ENCODE measurements at regions not wholly inside any gene's neighbourhood (a gene's known extent, or its start where the extent isn't known, plus 50 kb on each side); places are given as distances from the start of the nearest gene placed in this dataset.

DNA sequence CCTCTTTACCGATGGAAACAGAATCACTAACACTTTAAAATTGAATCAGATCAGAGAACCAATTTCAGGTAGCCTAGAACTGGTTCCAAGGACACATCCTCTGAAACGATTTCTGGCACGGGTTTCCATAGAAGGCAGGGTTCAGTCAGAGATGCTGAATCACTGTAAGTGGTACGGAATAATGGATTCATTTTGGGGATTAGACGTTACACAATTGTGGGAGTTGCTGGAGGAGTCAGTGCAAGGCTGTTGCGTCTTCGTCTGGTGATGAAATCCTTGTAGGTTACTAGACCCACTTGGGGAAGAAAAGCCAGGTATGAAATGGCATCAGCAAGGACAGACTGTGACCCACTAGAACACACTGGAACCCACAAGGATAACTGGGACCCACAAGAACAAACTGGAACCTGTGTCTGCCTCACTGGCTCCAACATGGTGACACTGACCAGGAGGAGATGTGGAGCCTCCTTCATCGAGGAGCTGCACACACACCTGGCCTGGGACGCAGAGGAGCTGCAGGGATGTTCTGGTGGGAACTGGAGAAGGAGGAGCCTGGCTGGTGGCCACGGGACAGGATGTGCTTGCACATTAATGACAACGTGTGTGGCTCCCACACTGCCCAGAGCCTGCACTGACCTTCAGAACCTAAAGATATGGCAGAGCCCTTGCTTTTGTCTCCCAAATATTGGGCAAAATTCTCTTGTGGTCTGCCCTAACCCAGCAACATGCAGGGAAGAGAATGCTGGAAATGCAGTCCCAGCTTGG, 105.1 kb downstream of the TRAPPC11 start:
- peak in 1 of 2 experiments; percentile 4 for DNase-seq

DNA sequence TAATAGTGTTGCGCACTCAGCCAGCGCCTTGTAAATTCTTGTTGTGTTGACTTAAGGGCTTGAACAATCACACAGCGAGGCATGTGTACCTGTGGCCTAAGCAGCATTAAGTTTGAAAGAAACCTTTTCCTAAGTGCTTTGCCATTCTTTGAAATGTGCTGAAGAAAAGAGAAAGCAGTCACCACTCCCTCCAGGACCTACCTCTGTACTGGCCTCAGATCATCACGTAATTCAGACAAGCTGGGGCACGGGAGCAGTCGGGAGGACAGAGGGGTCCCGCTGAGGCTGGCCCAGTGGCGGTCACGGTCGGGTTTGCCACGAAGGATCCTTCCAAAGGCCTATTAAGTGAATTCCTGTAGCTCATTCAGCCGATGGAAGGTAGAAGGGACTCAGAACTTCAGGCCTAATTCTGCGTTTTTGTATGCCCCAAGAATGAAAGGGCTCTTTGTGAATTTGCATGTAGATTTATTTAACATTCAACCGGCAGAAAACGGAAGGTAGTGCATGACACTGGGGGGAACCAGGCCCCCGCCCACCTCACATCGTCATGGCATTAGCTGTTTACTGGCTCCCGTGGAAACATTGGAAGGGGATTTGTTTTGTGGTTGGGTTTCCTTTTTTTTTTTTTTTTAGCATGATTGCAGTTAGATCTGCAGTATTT, 106.3 kb downstream of the TRAPPC11 start:
- peak; percentile 71 to 75 for DNase-seq

- DNase-seq = no peak
These were observed 107.0 kb downstream of the TRAPPC11 start for GRCh38 chr4:183766140-183766539.

GRCh38 chr4:183770906-183771305, 111.8 kb downstream of the TRAPPC11 start:
- DNase-seq = no peak

DNA sequence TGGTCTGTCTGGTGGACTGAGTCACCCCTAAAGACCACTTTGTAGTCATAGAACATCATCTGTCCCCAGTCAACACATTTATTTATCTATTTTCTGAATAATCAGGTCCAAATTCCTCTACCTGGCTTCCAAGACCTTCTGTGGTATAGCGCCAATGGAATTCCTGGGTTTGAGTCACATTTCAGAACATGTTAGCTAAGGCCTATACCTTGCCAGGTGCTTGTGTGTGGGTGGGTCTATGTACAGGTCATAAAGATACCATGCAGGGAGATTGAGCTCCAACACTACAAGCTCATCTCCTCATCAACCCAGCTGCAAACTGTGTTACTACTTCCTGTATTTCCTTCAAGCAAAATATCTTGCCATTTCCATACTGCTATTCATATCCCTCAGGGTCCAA, 113.3 kb downstream of the TRAPPC11 start:
- DNase-seq = no peak

- DNase-seq = no peak
These were observed 114.7 kb downstream of the TRAPPC11 start for GRCh38 chr4:183773790-183774189.

- DNase-seq = no peak
These were observed 121.8 kb upstream of the STOX2 start for GRCh38 chr4:183783306-183783705.

DNA sequence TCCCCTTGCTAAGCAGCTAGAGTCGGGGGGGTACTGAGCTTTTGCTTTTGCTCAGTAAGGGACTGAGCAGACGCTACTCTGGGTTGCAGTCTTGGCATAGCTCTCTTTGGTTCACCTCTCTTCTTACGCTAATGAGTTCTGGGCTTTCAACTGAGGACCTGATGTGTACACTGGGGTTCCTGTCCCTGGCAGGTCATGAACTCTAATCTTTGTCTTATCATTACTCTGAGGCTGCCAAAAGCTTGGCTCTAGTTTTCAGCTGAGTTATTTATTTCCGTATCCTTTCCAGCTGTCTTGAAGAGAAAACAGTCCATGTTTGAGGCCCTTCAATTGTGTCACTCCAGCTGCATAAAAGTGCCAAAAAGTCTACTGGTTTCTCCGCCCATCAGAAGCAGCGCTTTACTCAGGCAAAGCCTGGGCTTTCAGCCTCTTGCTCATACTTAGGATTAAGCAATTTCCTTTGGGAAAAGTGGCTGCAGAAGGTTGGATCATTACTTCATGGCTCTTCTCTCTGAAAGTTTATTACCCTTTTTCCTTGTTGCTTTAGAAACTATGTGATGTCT, 121.0 kb upstream of the STOX2 start:
- DNase-seq = no peak

DNA sequence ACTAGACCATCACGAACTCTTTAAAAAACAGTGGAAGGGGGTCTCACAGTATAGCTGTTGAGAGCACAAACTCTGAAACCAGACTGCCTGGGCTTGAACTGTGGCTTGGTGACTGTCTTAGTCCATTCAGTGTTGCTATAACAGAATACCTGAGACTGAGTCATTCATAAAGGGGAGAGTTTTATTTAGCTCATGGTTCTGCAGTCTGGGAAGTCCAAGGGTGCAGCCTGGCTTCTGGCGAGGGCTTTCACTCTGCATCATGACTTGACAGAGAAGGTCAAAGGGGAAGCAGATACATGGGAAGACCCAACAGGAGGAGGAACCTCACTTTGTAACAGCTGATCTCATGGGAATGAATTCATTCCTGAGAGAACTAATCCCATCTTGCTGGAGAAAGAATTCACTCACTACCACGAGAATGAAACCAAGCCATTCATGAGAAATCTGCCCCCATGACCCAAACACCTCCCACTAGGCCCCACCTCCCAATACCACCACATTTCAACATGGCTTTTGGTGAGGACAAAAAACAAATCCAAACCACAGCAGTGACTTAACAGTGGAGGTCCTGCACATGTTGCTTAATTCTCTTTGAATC, 116.7 kb upstream of the STOX2 start:
- no peak for DNase-seq

DNA sequence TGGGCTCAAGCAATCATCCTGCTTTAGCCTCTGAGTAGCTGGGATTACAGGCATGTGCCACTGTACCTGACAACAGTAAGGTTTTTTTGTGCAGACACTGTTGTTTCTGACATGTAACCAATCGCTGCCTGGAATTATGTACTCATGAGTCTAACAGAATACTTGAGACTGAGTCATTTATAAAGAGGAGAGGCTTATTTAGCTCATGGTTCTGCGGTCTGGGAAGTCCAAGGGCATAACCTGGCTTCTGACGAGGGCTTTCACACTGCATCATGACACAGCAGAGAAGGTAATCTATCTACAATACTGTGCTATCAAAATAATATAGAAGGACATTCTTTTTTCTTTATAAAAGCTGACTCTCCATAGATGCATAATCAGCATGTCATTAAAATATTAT, 115.5 kb upstream of the STOX2 start:
- DNase-seq = no peak

- DNase-seq = no peak
These were observed 114.4 kb upstream of the STOX2 start for GRCh38 chr4:183790661-183791060.

DNA sequence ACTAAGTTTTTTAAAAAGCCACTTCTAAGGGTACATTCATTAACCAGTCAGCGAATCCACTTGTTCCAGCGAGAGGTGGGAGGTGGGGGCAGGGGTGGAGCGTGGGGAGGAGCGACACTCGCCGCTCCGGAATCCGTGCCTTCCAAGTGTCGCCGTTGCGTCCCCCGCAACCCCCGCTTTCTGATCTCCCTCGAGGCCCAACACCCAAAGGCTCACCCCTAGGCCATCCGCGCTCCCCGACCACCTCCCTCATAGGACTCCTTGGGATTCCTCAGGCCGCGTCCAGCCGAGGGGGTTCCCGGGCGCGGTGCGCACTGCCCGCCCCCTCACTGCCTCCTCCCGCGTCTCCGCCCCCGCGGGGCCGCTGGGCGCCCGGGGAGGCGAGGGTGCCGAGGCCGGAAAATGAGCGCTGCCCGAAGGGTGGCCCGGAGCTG, 108.1 kb upstream of the STOX2 start:
- DNase-seq = peak in 1 of 2 experiments; percentile 44

DNA sequence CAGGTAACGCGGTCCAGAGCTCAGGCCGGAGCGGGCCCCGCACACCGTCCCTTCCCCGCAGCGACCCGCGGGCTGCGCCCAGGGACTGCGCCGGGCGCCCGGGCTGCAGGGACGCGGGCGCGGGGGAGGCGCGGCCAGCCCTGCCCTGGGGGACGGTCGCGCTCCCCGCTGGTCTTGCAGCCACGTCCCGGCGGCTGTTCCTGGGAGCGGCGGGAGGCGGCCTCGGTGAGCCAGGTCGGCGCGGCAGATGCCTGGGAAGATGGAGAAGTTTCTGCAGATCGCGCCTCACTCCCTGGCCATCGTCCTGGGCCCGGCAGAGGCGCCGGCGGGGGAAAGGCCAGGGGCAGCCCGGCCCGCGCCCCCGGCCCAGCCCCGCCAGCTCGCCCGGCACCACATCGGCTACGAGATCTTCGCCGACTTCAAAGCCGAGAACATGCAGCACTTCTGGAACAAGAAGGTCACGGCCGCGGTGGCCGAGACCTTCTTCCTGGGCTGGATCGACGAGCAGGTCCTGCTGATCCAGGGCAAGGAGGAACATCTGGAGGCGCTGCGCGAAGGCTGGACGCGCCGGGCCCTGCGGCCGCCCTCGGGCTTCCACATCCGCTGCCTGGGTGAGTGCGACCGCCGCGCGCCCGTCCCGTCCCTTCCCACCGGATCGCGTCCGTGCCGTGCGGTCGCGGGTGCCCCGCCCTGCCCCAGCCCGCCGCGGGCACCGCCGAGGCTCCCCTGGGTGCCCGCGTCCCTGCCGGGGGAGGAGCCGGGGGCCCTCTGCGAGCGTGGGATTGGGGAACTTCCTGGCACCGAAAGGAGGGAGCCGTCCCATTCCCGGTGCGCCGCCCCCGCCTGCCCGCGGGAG, 107.4 kb upstream of the STOX2 start:
- DNase-seq = peak in 1 of 2 experiments; percentile 67

- peak in 1 of 2 experiments; percentile 61 for DNase-seq
These were observed 106.5 kb upstream of the STOX2 start for GRCh38 chr4:183798301-183799253.

DNA sequence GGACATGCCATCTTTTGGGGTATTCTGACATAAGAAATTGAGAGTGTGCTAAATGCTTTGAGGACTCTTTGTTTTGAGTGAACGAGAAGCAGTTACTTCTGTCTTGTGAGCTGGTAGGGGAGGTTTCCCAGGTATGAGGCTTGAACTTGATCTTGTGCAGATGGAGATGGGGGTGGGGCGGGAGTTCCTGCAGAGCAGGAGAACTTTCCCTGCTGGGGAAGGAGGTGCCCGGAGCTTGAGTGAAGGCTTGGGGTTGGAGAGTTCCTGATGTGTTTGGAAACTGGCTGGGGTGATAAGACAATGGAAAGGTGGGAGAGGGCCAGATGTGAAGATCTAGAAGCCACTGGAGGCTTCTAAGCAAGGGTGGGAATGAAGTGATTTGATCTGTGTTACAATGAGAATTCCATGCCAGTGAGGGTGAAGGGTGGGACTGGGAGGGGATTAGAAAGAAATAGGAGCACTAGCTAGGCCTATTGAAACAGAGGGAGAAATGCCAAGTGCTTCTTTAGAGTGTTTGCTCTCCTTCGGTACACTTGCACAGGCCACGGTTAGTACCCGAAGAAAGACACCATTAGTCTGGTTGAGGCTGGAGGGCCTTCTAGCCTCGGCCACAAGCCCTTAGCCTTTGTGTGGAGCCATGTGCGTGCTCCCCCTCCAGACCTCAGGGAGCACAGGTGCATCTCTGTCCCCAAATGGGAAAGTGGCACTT, 103.5 kb upstream of the STOX2 start:
- no peak for DNase-seq

DNA sequence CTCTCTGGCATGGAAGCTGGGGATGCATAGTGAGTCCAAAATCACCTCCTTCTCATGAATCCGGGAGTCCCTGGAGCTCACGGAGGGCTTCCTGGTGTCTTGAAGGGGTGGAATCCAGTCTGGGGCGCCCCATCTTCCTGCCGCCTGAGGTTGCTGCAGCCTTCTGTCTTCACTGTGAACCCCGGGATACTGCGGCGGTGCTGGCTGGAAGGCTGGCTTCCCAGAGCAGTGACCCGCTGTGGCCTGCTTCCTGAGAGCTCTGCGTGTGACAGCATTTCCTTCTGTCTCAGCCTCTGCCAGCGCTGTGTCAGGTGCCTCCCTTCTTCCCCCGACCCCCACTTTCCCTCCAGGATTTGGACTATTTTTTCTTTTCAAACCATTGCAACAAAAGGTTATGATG, 98.8 kb upstream of the STOX2 start:
- DNase-seq = no peak

GRCh38 chr4:183807420-183808096, 97.5 kb upstream of the STOX2 start:
- DNase-seq = no peak

DNA sequence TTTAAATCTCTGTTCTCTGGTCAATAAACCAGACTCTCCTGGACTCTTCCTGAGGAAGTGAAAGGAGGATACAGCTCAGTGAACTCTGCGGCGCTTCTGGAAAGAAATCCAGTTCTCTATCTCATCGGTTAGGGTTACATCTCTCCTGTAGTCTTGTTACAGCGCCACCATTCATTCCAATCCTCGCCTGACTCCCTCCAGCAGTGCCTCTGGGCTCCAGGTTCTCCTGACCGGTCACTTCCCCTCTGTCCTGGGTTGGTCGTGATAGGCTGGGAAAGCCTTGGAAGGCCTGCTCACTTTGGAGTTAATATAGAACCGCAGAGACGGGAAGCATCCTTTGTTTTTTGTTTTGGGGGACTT, 97.0 kb upstream of the STOX2 start:
- no peak for DNase-seq

GRCh38 chr4:183812567-183812966, 92.5 kb upstream of the STOX2 start:
- DNase-seq = no peak

DNA sequence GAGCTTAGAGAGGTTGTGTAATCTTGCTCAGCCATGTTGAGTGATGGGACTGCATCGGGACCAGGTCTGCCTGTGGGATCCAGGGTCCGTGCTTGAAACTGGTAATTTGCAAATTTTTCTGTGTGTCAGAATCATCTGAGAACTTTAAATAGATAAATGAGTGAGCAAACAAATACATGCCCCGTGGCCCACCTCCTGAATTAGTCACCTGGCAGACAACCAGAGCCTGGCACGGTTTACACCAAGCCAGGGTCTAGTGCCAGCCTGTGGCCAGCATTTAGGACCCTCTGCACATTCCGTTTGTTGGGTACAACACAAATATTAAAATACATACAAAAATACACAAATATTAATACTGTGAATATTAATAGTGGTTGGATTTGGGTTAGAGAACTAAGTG, 90.6 kb upstream of the STOX2 start:
- DNase-seq = no peak

All from NCI-H526 (cell line).